Fibroblast of lung (primary cell): ENCODE measurements at regions not wholly inside any gene's neighbourhood (a gene's known extent, or its start where the extent isn't known, plus 50 kb on each side); places are given as distances from the start of the nearest gene placed in this dataset.

Experiments used
- DNase-seq, 2 donors: peaks; one replicate each; pipeline versions ENCODE4 v3.0.0 to v3.0.0-alpha.2; 2010; ENCODE audit warnings: low read depth in 2 of 2
- H2AFZ ChIP-seq: 2 replicates; pipeline ENCODE4 v1.5.1; 2012; ENCODE audit warnings: low read length, control low read depth, inconsistent platforms
- H3K27ac ChIP-seq: 2 replicates; pipeline ENCODE4 v1.5.1; 2011; ENCODE audit warnings: low read length, control low read depth; ENCODE audit not compliant: insufficient read depth
- H3K27me3 ChIP-seq: 2 replicates; pipeline ENCODE4 v1.5.1; 2011; ENCODE audit warnings: mild to moderate bottlenecking, low read length; ENCODE audit not compliant: control insufficient read depth, insufficient read depth
- H3K36me3 ChIP-seq: 2 replicates; pipeline ENCODE4 v1.5.1; 2011; ENCODE audit warnings: low read length; ENCODE audit not compliant: control insufficient read depth, insufficient read depth
- H3K4me1 ChIP-seq: 2 replicates; pipeline ENCODE4 v1.5.1; 2011; ENCODE audit warnings: low read length; ENCODE audit not compliant: control insufficient read depth, insufficient read depth; ENCODE audit errors: extremely low read depth
- H3K4me2 ChIP-seq: 2 replicates; pipeline ENCODE4 v1.5.1; 2011; ENCODE audit warnings: low read length, control low read depth; ENCODE audit not compliant: insufficient read depth; ENCODE audit errors: extremely low read depth
- H3K4me3 ChIP-seq, 4 experiments: fragments of 200-600 bp in 1 of 4; sonication (generic) in 1 of 4; replicated peaks in 1 of 4; 2 replicates each; pipeline ENCODE4 v1.5.1; 2011 to 2016; ENCODE audit warnings: low read length in 4 of 4, low read depth in 3 of 4, mild to moderate bottlenecking in 3 of 4, control low read depth in 2 of 4, inconsistent platforms in 1 of 4, mixed read lengths in 1 of 4; ENCODE audit not compliant: insufficient read depth in 1 of 4; ENCODE audit errors: control extremely low read depth in 1 of 4
- H3K79me2 ChIP-seq: 2 replicates; pipeline ENCODE4 v1.5.1; 2012; ENCODE audit warnings: mild to moderate bottlenecking, low read length, inconsistent platforms; ENCODE audit not compliant: control insufficient read depth, insufficient read depth
- H3K9ac ChIP-seq: 2 replicates; pipeline ENCODE4 v1.5.1; 2011; ENCODE audit warnings: mild to moderate bottlenecking, low read length, control low read depth; ENCODE audit not compliant: insufficient read depth
- H3K9me3 ChIP-seq: 2 replicates; pipeline ENCODE4 v1.5.1; 2012; ENCODE audit warnings: low read depth, low read length; ENCODE audit not compliant: control insufficient read depth, insufficient read depth
- H4K20me1 ChIP-seq: 2 replicates; pipeline ENCODE4 v1.5.1; 2011; ENCODE audit warnings: low read length; ENCODE audit not compliant: control insufficient read depth, insufficient read depth; ENCODE audit errors: extremely low read depth
- EZH2 ChIP-seq: IDR thresholded peaks from 2 replicates; pipeline ENCODE4 v1.5.1; 2012; ENCODE audit warnings: low read length, control low read depth, mild to moderate bottlenecking; ENCODE audit errors: missing control alignments
- TF ChIP-seq, protein P1 (sequence below), 2 donors: IDR thresholded peaks in 1 of 2; conservative IDR thresholded peaks in 1 of 2; 1 replicate in 1 of 2; 2 replicates in 1 of 2; pipeline ENCODE4 v1.5.1; 2011 to 2012; ENCODE audit warnings: low read length in 2 of 2, control low read depth in 1 of 2, inconsistent platforms in 1 of 2, low read depth in 1 of 2, mild to moderate bottlenecking in 1 of 2

DNA sequence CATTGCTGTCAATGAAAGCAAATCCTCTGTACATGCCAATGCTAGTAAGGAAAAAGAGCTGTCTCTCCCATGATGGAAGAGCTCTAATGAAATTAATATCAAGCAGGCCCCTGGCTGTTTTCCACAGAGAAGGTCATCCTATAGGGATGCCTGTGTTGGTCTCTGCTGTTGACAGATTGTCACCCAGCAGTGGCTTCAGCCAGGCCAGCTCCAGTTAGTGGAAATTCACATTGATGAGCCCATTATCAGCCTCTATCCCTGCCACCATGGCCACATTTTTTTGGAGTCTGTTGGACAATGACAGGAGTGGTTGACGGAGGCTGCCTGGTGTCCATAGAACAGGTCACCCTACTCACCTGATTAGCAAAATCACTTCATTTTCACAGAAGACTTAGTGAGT, 104.3 kb downstream of the GGTLC2 start:
- no peaks in the 10 kb centered on the region for H3K36me3 ChIP-seq
- H4K20me1 ChIP-seq, result no peaks in the 10 kb centered on the region
- no peaks in the 10 kb centered on the region for H3K79me2 ChIP-seq
- TF ChIP-seq EZH2, result no peak
- TF ChIP-seq, protein P1, sequence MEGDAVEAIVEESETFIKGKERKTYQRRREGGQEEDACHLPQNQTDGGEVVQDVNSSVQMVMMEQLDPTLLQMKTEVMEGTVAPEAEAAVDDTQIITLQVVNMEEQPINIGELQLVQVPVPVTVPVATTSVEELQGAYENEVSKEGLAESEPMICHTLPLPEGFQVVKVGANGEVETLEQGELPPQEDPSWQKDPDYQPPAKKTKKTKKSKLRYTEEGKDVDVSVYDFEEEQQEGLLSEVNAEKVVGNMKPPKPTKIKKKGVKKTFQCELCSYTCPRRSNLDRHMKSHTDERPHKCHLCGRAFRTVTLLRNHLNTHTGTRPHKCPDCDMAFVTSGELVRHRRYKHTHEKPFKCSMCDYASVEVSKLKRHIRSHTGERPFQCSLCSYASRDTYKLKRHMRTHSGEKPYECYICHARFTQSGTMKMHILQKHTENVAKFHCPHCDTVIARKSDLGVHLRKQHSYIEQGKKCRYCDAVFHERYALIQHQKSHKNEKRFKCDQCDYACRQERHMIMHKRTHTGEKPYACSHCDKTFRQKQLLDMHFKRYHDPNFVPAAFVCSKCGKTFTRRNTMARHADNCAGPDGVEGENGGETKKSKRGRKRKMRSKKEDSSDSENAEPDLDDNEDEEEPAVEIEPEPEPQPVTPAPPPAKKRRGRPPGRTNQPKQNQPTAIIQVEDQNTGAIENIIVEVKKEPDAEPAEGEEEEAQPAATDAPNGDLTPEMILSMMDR (conservative IDR thresholded peaks at IDR 0.05 in 1 of 2, IDR thresholded peaks at IDR 0.05 in 1 of 2; ENCODE audit: low read depth in 1 of 2, low read length in 2 of 2), result no peak
- H3K4me2 ChIP-seq, result no peak overlapping the region
- H3K9ac ChIP-seq, result no peak overlapping the region
- no peak overlapping the region for H3K27ac ChIP-seq
- H3K4me3 ChIP-seq, result no peak overlapping the region
- H3K27me3 ChIP-seq, result peaks cover 1% of the 10 kb centered on the region
- H3K9me3 ChIP-seq, result no peaks in the 10 kb centered on the region
- no peaks in the 10 kb centered on the region for H3K4me1 ChIP-seq
- H2AFZ ChIP-seq, result no peak overlapping the region
- no peak for DNase-seq

- Histone ChIP-seq H3K4me1 (no peaks in the 10 kb centered on the region), H3K27me3 (no peaks in the 10 kb centered on the region), H3K4me3 (no peak overlapping the region), H3K9ac (no peak overlapping the region), H2AFZ (no peak overlapping the region), H3K36me3 (no peaks in the 10 kb centered on the region), H4K20me1 (no peaks in the 10 kb centered on the region), H3K9me3 (no peaks in the 10 kb centered on the region), H3K4me2 (no peak overlapping the region), H3K79me2 (no peaks in the 10 kb centered on the region), H3K27ac (no peak overlapping the region)
- no peak for DNase-seq
- TF ChIP-seq, protein P1 (conservative IDR thresholded peaks at IDR 0.05 in 1 of 2, IDR thresholded peaks at IDR 0.05 in 1 of 2; ENCODE audit: low read depth in 1 of 2, low read length in 2 of 2), result no peak
- TF ChIP-seq EZH2, result no peak
Observed at GRCh38 chr22:22749167-22749758, 104.8 kb downstream of the GGTLC2 start.

DNA sequence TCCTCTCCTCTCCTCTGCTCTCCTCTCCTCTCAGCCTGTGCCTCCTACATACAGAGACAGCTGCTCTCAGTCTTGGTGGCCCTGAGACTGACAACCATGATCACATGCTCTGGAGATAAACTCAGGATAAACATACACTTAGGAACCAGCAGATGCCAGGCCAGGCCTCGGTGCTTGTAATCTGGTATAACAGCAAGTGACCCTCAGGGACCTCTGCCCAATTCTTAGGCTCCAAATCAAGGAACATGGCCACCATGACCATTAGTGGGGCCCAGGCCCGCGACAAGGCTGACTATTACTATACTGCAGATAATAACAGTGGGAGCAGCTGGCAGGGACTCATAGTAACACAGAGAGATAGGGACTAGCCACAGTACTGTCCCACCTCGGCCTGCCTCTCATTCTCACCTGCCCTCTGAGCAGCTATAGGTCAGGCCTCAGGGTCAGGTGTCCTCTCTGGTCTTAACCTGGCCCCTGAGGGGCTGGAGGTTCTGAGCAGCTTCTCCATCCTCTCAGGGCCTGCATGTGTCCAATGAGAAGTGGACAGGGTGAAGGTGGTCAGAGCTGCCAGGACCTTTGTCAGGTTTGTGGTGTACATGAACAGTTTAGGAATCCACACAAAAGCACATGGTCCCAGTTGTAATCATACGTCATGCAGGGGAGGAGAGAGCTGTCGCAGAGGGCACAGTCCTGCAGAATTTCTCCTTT, 106.1 kb downstream of the GGTLC2 start:
- DNase-seq, result no peak

More for the DNA sequence above, 106.1 kb downstream of the GGTLC2 start:
- Histone ChIP-seq H3K4me1 (no peaks in the 10 kb centered on the region), H3K4me2 (no peak overlapping the region), H3K4me3 (no peak overlapping the region), H3K9me3 (no peaks in the 10 kb centered on the region), H4K20me1 (no peaks in the 10 kb centered on the region), H3K36me3 (no peaks in the 10 kb centered on the region), H3K27me3 (no peaks in the 10 kb centered on the region), H2AFZ (no peak overlapping the region), H3K79me2 (no peaks in the 10 kb centered on the region), H3K9ac (no peak overlapping the region), H3K27ac (no peak overlapping the region)
- no peak for TF ChIP-seq EZH2
- TF ChIP-seq, protein P1 (conservative IDR thresholded peaks at IDR 0.05 in 1 of 2, IDR thresholded peaks at IDR 0.05 in 1 of 2; ENCODE audit: low read depth in 1 of 2, low read length in 2 of 2), result no peak
